CD14-positive monocyte (primary cell): ENCODE measurements at regions not wholly inside any gene's neighbourhood (a gene's known extent, or its start where the extent isn't known, plus 50 kb on each side); places are given as distances from the start of the nearest gene placed in this dataset.

Experiments
- DNase-seq, 3 donors: peaks; one replicate each; pipeline ENCODE4 v3.0.0-alpha.2; 2011 to 2022
- H2AFZ ChIP-seq: 2 replicates; pipeline ENCODE4 v1.6.0; 2012; ENCODE audit warnings: mild to moderate bottlenecking, low read depth, low read length, inconsistent platforms; ENCODE audit not compliant: insufficient read depth, poor library complexity, severe bottlenecking
- H3K27ac ChIP-seq, 2 donors: 1 replicate in 1 of 2; 2 replicates in 1 of 2; pipeline ENCODE4 v1.5.1; 2012 to 2013; ENCODE audit warnings: low read length in 2 of 2, control low read depth in 1 of 2, inconsistent platforms in 1 of 2, low read depth in 1 of 2, mild to moderate bottlenecking in 1 of 2
- H3K27me3 ChIP-seq, 2 donors: one replicate each; pipeline versions ENCODE4 v1.6.0 to v1.6.1; 2011 to 2013; ENCODE audit warnings: low read length in 2 of 2; ENCODE audit not compliant: control insufficient read depth in 2 of 2, insufficient read depth in 2 of 2
- H3K36me3 ChIP-seq, 2 donors: replicated peaks in 1 of 2; 1 replicate in 1 of 2; 2 replicates in 1 of 2; pipeline versions ENCODE4 v1.5.1 to v1.6.1; 2012 to 2013; ENCODE audit warnings: low read length in 2 of 2, control low read depth in 1 of 2, inconsistent platforms in 1 of 2, mild to moderate bottlenecking in 1 of 2; ENCODE audit not compliant: insufficient read depth in 2 of 2, control insufficient read depth in 1 of 2
- H3K4me1 ChIP-seq, 2 donors: 1 replicate in 1 of 2; 2 replicates in 1 of 2; pipeline versions ENCODE4 v1.5.1 to v1.6.1; 2012 to 2013; ENCODE audit warnings: low read length in 2 of 2, control low read depth in 1 of 2, inconsistent platforms in 1 of 2, mild to moderate bottlenecking in 1 of 2, moderate library complexity in 1 of 2; ENCODE audit not compliant: insufficient read depth in 2 of 2, control insufficient read depth in 1 of 2
- H3K4me2 ChIP-seq: replicated peaks from 2 replicates; pipeline ENCODE3; 2012; ENCODE audit warnings: low read length, moderate library complexity, mild to moderate bottlenecking; ENCODE audit not compliant: poor library complexity, severe bottlenecking; ENCODE audit errors: extremely low read depth
- H3K4me3 ChIP-seq, 3 experiments: fragments of 200-600 bp in 1 of 3; sonication (generic) in 1 of 3; replicated peaks in 1 of 3; 1 replicate in 2 of 3; 2 replicates in 1 of 3; pipeline ENCODE4 v1.5.1; 2011 to 2013; ENCODE audit warnings: low read length in 3 of 3, mild to moderate bottlenecking in 3 of 3, control low read depth in 2 of 3, low read depth in 2 of 3, inconsistent platforms in 1 of 3, moderate library complexity in 1 of 3
- H3K79me2 ChIP-seq: 2 replicates; pipeline ENCODE4 v1.6.0; 2012; ENCODE audit warnings: mild to moderate bottlenecking, control low read depth, inconsistent platforms, low read length, moderate library complexity; ENCODE audit not compliant: insufficient read depth
- H3K9ac ChIP-seq: 2 replicates; pipeline ENCODE4 v1.6.0; 2017; ENCODE audit warnings: low read length, mild to moderate bottlenecking; ENCODE audit not compliant: insufficient read depth, poor library complexity, severe bottlenecking
- H3K9me3 ChIP-seq, 2 donors: replicated peaks in 1 of 2; 1 replicate in 1 of 2; 2 replicates in 1 of 2; pipeline versions ENCODE4 v1.5.1 to v1.6.1; 2012 to 2013; ENCODE audit warnings: low read length in 2 of 2, control low read depth in 1 of 2; ENCODE audit not compliant: control insufficient read depth in 1 of 2, insufficient read depth in 1 of 2
- H4K20me1 ChIP-seq: 2 replicates; pipeline ENCODE4 v1.6.0; 2012; ENCODE audit warnings: mild to moderate bottlenecking, low read length, control low read depth, moderate library complexity; ENCODE audit not compliant: insufficient read depth
- H3K27ac Mint-ChIP-seq, 7 donors: one replicate each; pipeline ENCODE4 v1.8.0; 2020; ENCODE audit warnings: mild to moderate bottlenecking in 7 of 7, mixed read lengths in 7 of 7, moderate library complexity in 6 of 7, inconsistent platforms in 2 of 7
- H3K27me3 Mint-ChIP-seq, 3 donors: one replicate each; pipeline ENCODE4 v1.8.0; 2021 to 2022; ENCODE audit warnings: low read depth in 3 of 3, mild to moderate bottlenecking in 3 of 3, mixed read lengths in 3 of 3, moderate library complexity in 3 of 3, inconsistent platforms in 1 of 3
- H3K36me3 Mint-ChIP-seq, 2 donors: one replicate each; pipeline ENCODE4 v1.8.0; 2020; ENCODE audit warnings: mixed read lengths in 2 of 2, inconsistent platforms in 1 of 2, mild to moderate bottlenecking in 1 of 2
- H3K4me1 Mint-ChIP-seq: one replicate; pipeline ENCODE4 v1.8.0; 2020; ENCODE audit warnings: mild to moderate bottlenecking, mixed read lengths
- H3K4me3 Mint-ChIP-seq, 2 donors: one replicate each; pipeline ENCODE4 v1.8.0; 2020; ENCODE audit warnings: mild to moderate bottlenecking in 2 of 2, mixed read lengths in 2 of 2, moderate library complexity in 1 of 2
- H3K9me3 Mint-ChIP-seq, 7 donors: one replicate each; pipeline ENCODE4 v1.8.0; 2020 to 2022; ENCODE audit warnings: mixed read lengths in 7 of 7, mild to moderate bottlenecking in 6 of 7, moderate library complexity in 6 of 7, inconsistent platforms in 2 of 7
- WGBS: methylation state at CpG from one replicate; pipeline ENCODE4 v1.1.5; 2013; ENCODE audit warnings: missing lambda C conversion rate; ENCODE audit not compliant: insufficient coverage; 5-methylcytosine and 5-hydroxymethylcytosine counted together
- intact Hi-C, 2 donors: fragments of 100-400 bp; cut with micrococcal nuclease; formaldehyde crosslinking; loops; one replicate each; pipeline versions ENCODE4 v1.15.0 to v1.15.1; 2023
- TF ChIP-seq, protein P1 (sequence below): fragments of 200-600 bp; IDR thresholded peaks from one replicate; pipeline ENCODE4 v1.8.0; 2022; ENCODE audit warnings: antibody characterized with exemption, mild to moderate bottlenecking

- H3K36me3 Mint-ChIP-seq = no peaks in the 10 kb centered on the region
- DNase-seq = no peak
- H3K27ac Mint-ChIP-seq = no peak overlapping the region
- peaks cover 0 to 8% (median 0%) of the 10 kb centered on the region in 7 donors for H3K9me3 Mint-ChIP-seq
- H3K4me3 Mint-ChIP-seq = no peak overlapping the region
- peaks cover 21 to 30% of the 10 kb centered on the region in 2 donors for H3K4me1 ChIP-seq
- TF ChIP-seq, protein P1, sequence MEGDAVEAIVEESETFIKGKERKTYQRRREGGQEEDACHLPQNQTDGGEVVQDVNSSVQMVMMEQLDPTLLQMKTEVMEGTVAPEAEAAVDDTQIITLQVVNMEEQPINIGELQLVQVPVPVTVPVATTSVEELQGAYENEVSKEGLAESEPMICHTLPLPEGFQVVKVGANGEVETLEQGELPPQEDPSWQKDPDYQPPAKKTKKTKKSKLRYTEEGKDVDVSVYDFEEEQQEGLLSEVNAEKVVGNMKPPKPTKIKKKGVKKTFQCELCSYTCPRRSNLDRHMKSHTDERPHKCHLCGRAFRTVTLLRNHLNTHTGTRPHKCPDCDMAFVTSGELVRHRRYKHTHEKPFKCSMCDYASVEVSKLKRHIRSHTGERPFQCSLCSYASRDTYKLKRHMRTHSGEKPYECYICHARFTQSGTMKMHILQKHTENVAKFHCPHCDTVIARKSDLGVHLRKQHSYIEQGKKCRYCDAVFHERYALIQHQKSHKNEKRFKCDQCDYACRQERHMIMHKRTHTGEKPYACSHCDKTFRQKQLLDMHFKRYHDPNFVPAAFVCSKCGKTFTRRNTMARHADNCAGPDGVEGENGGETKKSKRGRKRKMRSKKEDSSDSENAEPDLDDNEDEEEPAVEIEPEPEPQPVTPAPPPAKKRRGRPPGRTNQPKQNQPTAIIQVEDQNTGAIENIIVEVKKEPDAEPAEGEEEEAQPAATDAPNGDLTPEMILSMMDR = no peak
- H3K36me3 ChIP-seq = no peaks in the 10 kb centered on the region
- H3K9ac ChIP-seq = peak overlapping the region; percentile 4
- H3K27me3 Mint-ChIP-seq = peaks cover 0 to 3% (median 0%) of the 10 kb centered on the region in 3 donors
- H3K79me2 ChIP-seq = no peaks in the 10 kb centered on the region
- WGBS = no CpG with 5 or more reads among the region's 4 CpGs
- H3K4me3 ChIP-seq = no peak overlapping the region
- H3K4me2 ChIP-seq = peak overlapping the region; percentile 1
- peaks cover 25% of the 10 kb centered on the region for H3K4me1 Mint-ChIP-seq
- H3K27me3 ChIP-seq = no peaks in the 10 kb centered on the region
- H4K20me1 ChIP-seq = no peaks in the 10 kb centered on the region
- H3K27ac ChIP-seq = no peak overlapping the region
- intact Hi-C loops = no loop called here
- H3K9me3 ChIP-seq = no peaks in the 10 kb centered on the region
- H2AFZ ChIP-seq = no peak overlapping the region
These were observed 64.5 kb upstream of the PIP5K1B start for GRCh38 chr9:68640421-68641089.

- peak overlapping the region in 2 of 7 donors; percentile 28 to 69 for H3K27ac Mint-ChIP-seq
These were observed 60.9 kb upstream of the PIP5K1B start for GRCh38 chr9:68643901-68644809.

More at GRCh38 chr9:68643901-68644809, 60.9 kb upstream of the PIP5K1B start:
- WGBS = 60% methylated on average over 2 of the region's 11 CpGs
- intact Hi-C loops = no loop called here
- no peaks in the 10 kb centered on the region for H3K79me2 ChIP-seq
- DNase-seq = peak in 1 of 3 donors; percentile 1
- Mint-ChIP-seq H3K36me3 (no peaks in the 10 kb centered on the region), H3K4me3 (peak overlapping the region in 1 of 2 donors; percentile 6), H3K4me1 (peaks cover 23% of the 10 kb centered on the region), H3K9me3 (peaks cover 0 to 8% (median 0%) of the 10 kb centered on the region in 7 donors), H3K27me3 (peaks cover 0 to 6% (median 0%) of the 10 kb centered on the region in 3 donors)
- H3K9me3 ChIP-seq = no peaks in the 10 kb centered on the region
- no peaks in the 10 kb centered on the region for H3K27me3 ChIP-seq
- no peaks in the 10 kb centered on the region for H3K36me3 ChIP-seq
- H3K4me2 ChIP-seq = no peak overlapping the region
- no peaks in the 10 kb centered on the region for H4K20me1 ChIP-seq
- peak overlapping the region; percentile 56 for H2AFZ ChIP-seq
- TF ChIP-seq, protein P1 = no peak
- no peak overlapping the region for H3K9ac ChIP-seq
- no peak overlapping the region for H3K4me3 ChIP-seq
- H3K4me1 ChIP-seq = peaks cover 21 to 30% of the 10 kb centered on the region in 2 donors
- peak overlapping the region in 1 of 2 donors; percentile 14 for H3K27ac ChIP-seq
